Activated T-cell treated with anti-CD3 and anti-CD28 coated beads, Interleukin-2, amount 50 U/mL, for 72 hours (primary cell): ENCODE measurements at regions not wholly inside any gene's neighbourhood (a gene's known extent, or its start where the extent isn't known, plus 50 kb on each side); places are given as distances from the start of the nearest gene placed in this dataset.
"Not testable (repeated sequence)": the region's sequence is repeated elsewhere in the genome, so short reads cannot be mapped to it uniquely, and the experiment has no call there.

ENCODE experiments used
- ATAC-seq, 2 donors: fragments of 150-1000 bp; cut with Tn5 transposase; replicated peaks in 1 of 2; 2 replicates each; pipeline ENCODE4 v1.10.0; 2021; ENCODE audit warnings: moderate library complexity in 2 of 2, mild to moderate bottlenecking in 1 of 2
- DNase-seq, 2 donors: peaks; one replicate each; pipeline ENCODE4 v3.0.0; 2021 to 2022; ENCODE audit warnings: mixed read lengths in 1 of 2
- H3K27ac Mint-ChIP-seq: one replicate; pipeline ENCODE4 v1.8.0; 2022; ENCODE audit warnings: mild to moderate bottlenecking, moderate library complexity, mixed read lengths
- H3K27me3 Mint-ChIP-seq: one replicate; pipeline ENCODE4 v1.8.0; 2022; ENCODE audit warnings: low read depth, mixed read lengths
- H3K36me3 Mint-ChIP-seq, 2 donors: one replicate each; pipeline ENCODE4 v1.8.0; 2022; ENCODE audit warnings: mixed read lengths in 2 of 2, mild to moderate bottlenecking in 1 of 2; ENCODE audit not compliant: insufficient read depth in 2 of 2
- H3K4me1 Mint-ChIP-seq: one replicate; pipeline ENCODE4 v1.8.0; 2022; ENCODE audit warnings: low read depth, mixed read lengths
- H3K4me3 Mint-ChIP-seq, 2 donors: one replicate each; pipeline ENCODE4 v1.8.0; 2022; ENCODE audit warnings: mild to moderate bottlenecking in 2 of 2, mixed read lengths in 2 of 2, moderate library complexity in 2 of 2
- H3K9me3 Mint-ChIP-seq, 2 donors: one replicate each; pipeline ENCODE4 v1.8.0; 2022; ENCODE audit warnings: mixed read lengths in 2 of 2

GRCh38 chr6:167747645-167748044 is 79.1 kb upstream of the AFDN start:
- Mint-ChIP-seq H3K4me1 (no peaks in the 10 kb centered on the region), H3K36me3 (no peaks in the 10 kb centered on the region), H3K9me3 (no peaks in the 10 kb centered on the region), H3K27ac (no peak overlapping the region), H3K27me3 (no peaks in the 10 kb centered on the region), H3K4me3 (no peak overlapping the region)
- DNase-seq (no peak), ATAC-seq (no peak)

- Mint-ChIP-seq H3K4me3 (no peak overlapping the region), H3K9me3 (no peaks in the 10 kb centered on the region), H3K27ac (no peak overlapping the region), H3K4me1 (no peaks in the 10 kb centered on the region), H3K27me3 (no peaks in the 10 kb centered on the region), H3K36me3 (no peaks in the 10 kb centered on the region)
- no peak for DNase-seq
- ATAC-seq = no peak
These were observed 78.7 kb upstream of the AFDN start for GRCh38 chr6:167748046-167748445.

- no peaks in the 10 kb centered on the region for H3K9me3 Mint-ChIP-seq
- no peak overlapping the region for H3K27ac Mint-ChIP-seq
- H3K36me3 Mint-ChIP-seq = no peaks in the 10 kb centered on the region
- ATAC-seq (no peak), DNase-seq (no peak)
- no peaks in the 10 kb centered on the region for H3K4me1 Mint-ChIP-seq
- no peak overlapping the region for H3K4me3 Mint-ChIP-seq
- no peaks in the 10 kb centered on the region for H3K27me3 Mint-ChIP-seq
These were observed 78.0 kb upstream of the AFDN start for GRCh38 chr6:167748458-167749379.

GRCh38 chr6:167750956-167751358 is 75.8 kb upstream of the AFDN start:
- no peaks in the 10 kb centered on the region for H3K27me3 Mint-ChIP-seq
- no peaks in the 10 kb centered on the region for H3K9me3 Mint-ChIP-seq
- ATAC-seq = no peak
- no peaks in the 10 kb centered on the region for H3K36me3 Mint-ChIP-seq
- no peak overlapping the region for H3K27ac Mint-ChIP-seq
- H3K4me1 Mint-ChIP-seq = no peaks in the 10 kb centered on the region
- DNase-seq = no peak
- no peak overlapping the region for H3K4me3 Mint-ChIP-seq

- Mint-ChIP-seq H3K36me3 (no peaks in the 10 kb centered on the region), H3K9me3 (no peaks in the 10 kb centered on the region)
These were observed 75.1 kb upstream of the AFDN start for GRCh38 chr6:167751579-167752115.

GRCh38 chr6:167753281-167753680 is 73.4 kb upstream of the AFDN start:
- not testable (repeated sequence) for H3K4me3 Mint-ChIP-seq, DNase-seq, H3K27me3 Mint-ChIP-seq, H3K27ac Mint-ChIP-seq, H3K9me3 Mint-ChIP-seq, H3K4me1 Mint-ChIP-seq, H3K36me3 Mint-ChIP-seq, ATAC-seq

More at GRCh38 chr6:167751579-167752115, 75.1 kb upstream of the AFDN start:
- ATAC-seq = no peak
- H3K4me1 Mint-ChIP-seq = no peaks in the 10 kb centered on the region
- H3K4me3 Mint-ChIP-seq = no peak overlapping the region
- no peak for DNase-seq
- H3K27ac Mint-ChIP-seq = no peak overlapping the region
- H3K27me3 Mint-ChIP-seq = no peaks in the 10 kb centered on the region

- no peaks in the 10 kb centered on the region for H3K36me3 Mint-ChIP-seq
- no peak overlapping the region for H3K27ac Mint-ChIP-seq
- H3K4me1 Mint-ChIP-seq = no peaks in the 10 kb centered on the region
- ATAC-seq = no peak
- no peak overlapping the region for H3K4me3 Mint-ChIP-seq
- H3K27me3 Mint-ChIP-seq = peaks cover 7% of the 10 kb centered on the region
- DNase-seq = no peak
- no peaks in the 10 kb centered on the region for H3K9me3 Mint-ChIP-seq
These were observed 72.0 kb upstream of the AFDN start for GRCh38 chr6:167754691-167755090.

GRCh38 chr6:167755461-167755860 is 71.2 kb upstream of the AFDN start:
- no peaks in the 10 kb centered on the region for H3K9me3 Mint-ChIP-seq
- H3K4me1 Mint-ChIP-seq = no peaks in the 10 kb centered on the region
- no peak overlapping the region for H3K27ac Mint-ChIP-seq
- H3K4me3 Mint-ChIP-seq = no peak overlapping the region
- H3K36me3 Mint-ChIP-seq = no peaks in the 10 kb centered on the region
- ATAC-seq = no peak
- no peak for DNase-seq
- H3K27me3 Mint-ChIP-seq = peaks cover 7% of the 10 kb centered on the region

GRCh38 chr6:167756597-167756996 is 70.1 kb upstream of the AFDN start:
- no peaks in the 10 kb centered on the region for H3K9me3 Mint-ChIP-seq
- H3K27ac Mint-ChIP-seq = no peak overlapping the region
- H3K4me1 Mint-ChIP-seq = no peaks in the 10 kb centered on the region
- H3K36me3 Mint-ChIP-seq = no peaks in the 10 kb centered on the region
- ATAC-seq (no peak), DNase-seq (no peak)
- peaks cover 7% of the 10 kb centered on the region for H3K27me3 Mint-ChIP-seq
- no peak overlapping the region for H3K4me3 Mint-ChIP-seq

GRCh38 chr6:167757249-167757648 is 69.5 kb upstream of the AFDN start:
- DNase-seq (no peak), ATAC-seq (no peak)
- H3K36me3 Mint-ChIP-seq = no peaks in the 10 kb centered on the region
- no peaks in the 10 kb centered on the region for H3K4me1 Mint-ChIP-seq
- no peaks in the 10 kb centered on the region for H3K9me3 Mint-ChIP-seq
- H3K27ac Mint-ChIP-seq = no peak overlapping the region
- H3K4me3 Mint-ChIP-seq = no peak overlapping the region
- H3K27me3 Mint-ChIP-seq = peaks cover 7% of the 10 kb centered on the region

- Mint-ChIP-seq H3K27ac (no peak overlapping the region), H3K4me3 (no peak overlapping the region), H3K27me3 (peaks cover 7% of the 10 kb centered on the region), H3K4me1 (no peaks in the 10 kb centered on the region), H3K36me3 (no peaks in the 10 kb centered on the region), H3K9me3 (no peaks in the 10 kb centered on the region)
- ATAC-seq (no peak), DNase-seq (no peak)
These were observed 68.9 kb upstream of the AFDN start for GRCh38 chr6:167757821-167758220.

- ATAC-seq (no peak), DNase-seq (no peak)
- Mint-ChIP-seq H3K9me3 (no peaks in the 10 kb centered on the region), H3K36me3 (no peaks in the 10 kb centered on the region), H3K27me3 (peaks cover 7% of the 10 kb centered on the region), H3K4me1 (no peaks in the 10 kb centered on the region), H3K27ac (no peak overlapping the region), H3K4me3 (no peak overlapping the region)
These were observed 68.2 kb upstream of the AFDN start for GRCh38 chr6:167758309-167759023.

- ATAC-seq = no peak
- no peak overlapping the region for H3K4me3 Mint-ChIP-seq
- DNase-seq = no peak
- no peaks in the 10 kb centered on the region for H3K9me3 Mint-ChIP-seq
- no peaks in the 10 kb centered on the region for H3K36me3 Mint-ChIP-seq
- peaks cover 7% of the 10 kb centered on the region for H3K27me3 Mint-ChIP-seq
- no peaks in the 10 kb centered on the region for H3K4me1 Mint-ChIP-seq
- H3K27ac Mint-ChIP-seq = no peak overlapping the region
These were observed 67.5 kb upstream of the AFDN start for GRCh38 chr6:167759206-167759605.
